DMS79 treated with DMSO at 0.1 percent for 48 hours (cell line): ENCODE measurements at regions not wholly inside any gene's neighbourhood (a gene's known extent, or its start where the extent isn't known, plus 50 kb on each side); places are given as distances from the start of the nearest gene placed in this dataset.

ENCODE experiments used
- DNase-seq: peaks from one replicate; lab custom pipeline; 2025; lab: John Stamatoyannopoulos, UW

GRCh38 chr18:75677696-75678455, 250.4 kb upstream of the SMIM21 start:
- DNase-seq: no peak

- DNase-seq: no peak
These were observed 233.4 kb upstream of the SMIM21 start for GRCh38 chr18:75660932-75661331.

- DNase-seq: no peak
These were observed 232.1 kb upstream of the SMIM21 start for GRCh38 chr18:75659535-75660023.

GRCh38 chr18:75658330-75658729, 230.8 kb upstream of the SMIM21 start:
- DNase-seq: no peak

GRCh38 chr18:75656563-75657247, 229.2 kb upstream of the SMIM21 start:
- no peak for DNase-seq

GRCh38 chr18:75656035-75656434, 228.5 kb upstream of the SMIM21 start:
- no peak for DNase-seq

- DNase-seq: no peak
These were observed 227.6 kb upstream of the SMIM21 start for GRCh38 chr18:75654851-75655751.

- DNase-seq: no peak
These were observed 226.9 kb upstream of the SMIM21 start for GRCh38 chr18:75654386-75654785.

- DNase-seq: no peak
These were observed 225.0 kb upstream of the SMIM21 start for GRCh38 chr18:75652528-75652927.

GRCh38 chr18:75644871-75645270, 217.4 kb upstream of the SMIM21 start:
- DNase-seq: no peak

- no peak for DNase-seq
These were observed 215.6 kb upstream of the SMIM21 start for GRCh38 chr18:75643083-75643482.

- no peak for DNase-seq
These were observed 211.9 kb upstream of the SMIM21 start for GRCh38 chr18:75639472-75639831.

- no peak for DNase-seq
These were observed 211.4 kb upstream of the SMIM21 start for GRCh38 chr18:75638776-75639471.

- DNase-seq: no peak
These were observed 210.8 kb upstream of the SMIM21 start for GRCh38 chr18:75638223-75638775.

- DNase-seq: peak; percentile 75
These were observed 207.6 kb upstream of the SMIM21 start for GRCh38 chr18:75635096-75635495.

- no peak for DNase-seq
These were observed 198.5 kb upstream of the SMIM21 start for GRCh38 chr18:75625966-75626365.

GRCh38 chr18:75624869-75625268, 197.4 kb upstream of the SMIM21 start:
- no peak for DNase-seq

- DNase-seq: no peak
These were observed 194.3 kb upstream of the SMIM21 start for GRCh38 chr18:75621818-75622217.

GRCh38 chr18:75618146-75618545, 190.6 kb upstream of the SMIM21 start:
- no peak for DNase-seq

- no peak for DNase-seq
These were observed 185.0 kb upstream of the SMIM21 start for GRCh38 chr18:75612456-75612855.

GRCh38 chr18:75607701-75608100, 180.2 kb upstream of the SMIM21 start:
- DNase-seq: no peak

- DNase-seq: no peak
These were observed 165.0 kb upstream of the SMIM21 start for GRCh38 chr18:75592527-75592926.
